Loucy (cell line): ENCODE measurements at regions not wholly inside any gene's neighbourhood (a gene's known extent, or its start where the extent isn't known, plus 50 kb on each side); places are given as distances from the start of the nearest gene placed in this dataset.

Experiments used
- H2AFZ ChIP-seq: fragments of 200-600 bp; sonication (generic); 2 replicates; pipeline ENCODE4 v1.6.0; 2016; ENCODE audit warnings: antibody characterized with exemption, mild to moderate bottlenecking, low read length, moderate library complexity
- H3F3A ChIP-seq: fragments of 200-600 bp; 2 replicates; pipeline ENCODE4 v1.6.0; 2016; ENCODE audit warnings: antibody characterized with exemption, low read depth, mild to moderate bottlenecking
- H3K27me3 ChIP-seq: fragments of 200-600 bp; sonication (generic); 2 replicates; pipeline ENCODE4 v1.6.1; 2014; ENCODE audit warnings: low read length, mild to moderate bottlenecking; ENCODE audit not compliant: insufficient read depth, poor library complexity, severe bottlenecking
- H3K36me3 ChIP-seq: fragments of 200-600 bp; sonication (generic); 2 replicates; pipeline ENCODE4 v1.6.1; 2016; ENCODE audit warnings: low read length; ENCODE audit not compliant: insufficient read depth
- H3K4me1 ChIP-seq: fragments of 200-600 bp; sonication (generic); 2 replicates; pipeline ENCODE4 v1.5.1; 2014; ENCODE audit warnings: low read length, mild to moderate bottlenecking; ENCODE audit not compliant: insufficient read depth, poor library complexity, severe bottlenecking
- H3K4me2 ChIP-seq: fragments of 200-600 bp; sonication (generic); 2 replicates; pipeline ENCODE4 v1.6.0; 2014; ENCODE audit warnings: antibody characterized with exemption, low read length, low read depth, mild to moderate bottlenecking; ENCODE audit not compliant: poor library complexity, severe bottlenecking
- H3K4me3 ChIP-seq: fragments of 200-600 bp; sonication (generic); 2 replicates; pipeline ENCODE4 v1.5.1; 2014; ENCODE audit warnings: low read length, mild to moderate bottlenecking, mixed read lengths; ENCODE audit not compliant: poor library complexity, severe bottlenecking
- H3K79me2 ChIP-seq: fragments of 200-600 bp; sonication (generic); 2 replicates; pipeline ENCODE4 v1.6.1; 2014; ENCODE audit warnings: low read length; ENCODE audit not compliant: insufficient read depth
- H3K9ac ChIP-seq: fragments of 200-600 bp; sonication (generic); 2 replicates; pipeline ENCODE4 v1.6.0; 2014; ENCODE audit warnings: mild to moderate bottlenecking, low read depth, low read length, moderate library complexity; ENCODE audit not compliant: poor library complexity, severe bottlenecking
- H3K9me2 ChIP-seq: fragments of 200-600 bp; sonication (generic); replicated peaks from 2 replicates; pipeline ENCODE4 v1.6.1; 2016; ENCODE audit warnings: low read depth, low read length, mixed read lengths
- H3K9me3 ChIP-seq: fragments of 200-600 bp; sonication (generic); 2 replicates; pipeline ENCODE4 v1.6.1; 2014; ENCODE audit warnings: mild to moderate bottlenecking, antibody characterized with exemption, low read length, low read depth; ENCODE audit not compliant: insufficient read depth
- H4K20me1 ChIP-seq: fragments of 200-600 bp; sonication (generic); 2 replicates; pipeline ENCODE4 v1.6.0; 2014; ENCODE audit warnings: antibody characterized with exemption, low read length, mild to moderate bottlenecking; ENCODE audit not compliant: insufficient read depth, poor library complexity, severe bottlenecking
- CTCF ChIP-seq: fragments of 200-600 bp; sonication (generic); conservative IDR thresholded peaks from 2 replicates; pipeline ENCODE4 v1.5.1; 2014; ENCODE audit warnings: mild to moderate bottlenecking, antibody characterized with exemption, low read length
- EZH2phosphoT487 ChIP-seq: fragments of 200-600 bp; IDR thresholded peaks from 2 replicates; pipeline ENCODE4 v1.6.1; 2018; ENCODE audit warnings: antibody characterized with exemption, mild to moderate bottlenecking, moderate library complexity, borderline replicate concordance

GRCh38 chr2:58655152-58655551 lies 414.0 kb upstream of the FANCL start:
- H4K20me1 ChIP-seq = no peaks in the 10 kb centered on the region
- no peaks in the 10 kb centered on the region for H3K27me3 ChIP-seq
- no peak overlapping the region for H3K9ac ChIP-seq
- no peaks in the 10 kb centered on the region for H3K79me2 ChIP-seq
- no peaks in the 10 kb centered on the region for H3K9me3 ChIP-seq
- H3K9me2 ChIP-seq = no peaks in the 10 kb centered on the region
- no peaks in the 10 kb centered on the region for H3K36me3 ChIP-seq
- H3K4me1 ChIP-seq = peaks cover 6% of the 10 kb centered on the region
- H3F3A ChIP-seq = no peaks in the 10 kb centered on the region
- TF ChIP-seq EZH2phosphoT487 (no peak), CTCF (no peak)
- no peak overlapping the region for H3K4me3 ChIP-seq
- H2AFZ ChIP-seq = no peak overlapping the region
- H3K4me2 ChIP-seq = no peak overlapping the region

- H4K20me1 ChIP-seq = no peaks in the 10 kb centered on the region
- TF ChIP-seq CTCF (no peak), EZH2phosphoT487 (no peak)
- no peaks in the 10 kb centered on the region for H3K9me3 ChIP-seq
- H2AFZ ChIP-seq = 0 out of 2 replicates have a peak overlapping the region, but pooled peaks have one; percentile 8
- no peaks in the 10 kb centered on the region for H3K79me2 ChIP-seq
- H3F3A ChIP-seq = no peaks in the 10 kb centered on the region
- no peak overlapping the region for H3K9ac ChIP-seq
- no peak overlapping the region for H3K4me3 ChIP-seq
- peaks cover 14% of the 10 kb centered on the region for H3K4me1 ChIP-seq
- H3K27me3 ChIP-seq = no peaks in the 10 kb centered on the region
- H3K4me2 ChIP-seq = no peak overlapping the region
- no peaks in the 10 kb centered on the region for H3K9me2 ChIP-seq
- no peaks in the 10 kb centered on the region for H3K36me3 ChIP-seq
These were observed 410.8 kb upstream of the FANCL start for GRCh38 chr2:58651930-58652329.

GRCh38 chr2:58650781-58651180 lies 409.7 kb upstream of the FANCL start:
- no peaks in the 10 kb centered on the region for H3K27me3 ChIP-seq
- H3K9me2 ChIP-seq = no peaks in the 10 kb centered on the region
- no peak for TF ChIP-seq CTCF
- TF ChIP-seq EZH2phosphoT487 = no peak
- no peaks in the 10 kb centered on the region for H3K9me3 ChIP-seq
- H2AFZ ChIP-seq = 0 out of 2 replicates have a peak overlapping the region, but pooled peaks have one; percentile 1
- H3K4me2 ChIP-seq = no peak overlapping the region
- no peaks in the 10 kb centered on the region for H3F3A ChIP-seq
- no peaks in the 10 kb centered on the region for H4K20me1 ChIP-seq
- peaks cover 14% of the 10 kb centered on the region for H3K4me1 ChIP-seq
- no peaks in the 10 kb centered on the region for H3K36me3 ChIP-seq
- no peaks in the 10 kb centered on the region for H3K79me2 ChIP-seq
- H3K4me3 ChIP-seq = no peak overlapping the region
- H3K9ac ChIP-seq = no peak overlapping the region
